Parathyroid adenoma (tissue), 2 donors: ENCODE measurements at regions not wholly inside any gene's neighbourhood (a gene's known extent, or its start where the extent isn't known, plus 50 kb on each side); places are given as distances from the start of the nearest gene placed in this dataset.

Experiments used
- H2AFZ ChIP-seq: fragments of 300-600 bp; sonication (generic); one replicate; pipeline ENCODE4 v1.7.0; 2017; ENCODE audit warnings: antibody characterized with exemption, mild to moderate bottlenecking
- H3K27ac ChIP-seq: fragments of 300-600 bp; sonication (generic); one replicate; pipeline ENCODE4 v1.7.0; 2017
- H3K27me3 ChIP-seq: fragments of 300-600 bp; sonication (generic); one replicate; pipeline ENCODE4 v1.7.0; 2017; ENCODE audit warnings: low read length; ENCODE audit not compliant: control insufficient read depth, insufficient read depth
- H3K36me3 ChIP-seq: fragments of 300-600 bp; sonication (generic); one replicate; pipeline ENCODE4 v1.7.0; 2017; ENCODE audit warnings: low read length; ENCODE audit not compliant: control insufficient read depth, insufficient read depth
- H3K4me1 ChIP-seq: fragments of 300-600 bp; sonication (generic); one replicate; pipeline ENCODE4 v1.7.0; 2017; ENCODE audit warnings: control low read depth
- H3K4me2 ChIP-seq: fragments of 300-600 bp; sonication (generic); one replicate; pipeline ENCODE4 v1.7.0; 2017; ENCODE audit warnings: low read length
- H3K4me3 ChIP-seq: fragments of 300-600 bp; sonication (generic); one replicate; pipeline ENCODE4 v1.7.0; 2017; ENCODE audit warnings: low read depth, low read length
- H3K79me2 ChIP-seq: fragments of 300-600 bp; sonication (generic); one replicate; pipeline ENCODE4 v1.7.0; 2017; ENCODE audit warnings: control low read depth
- H3K9ac ChIP-seq: fragments of 300-600 bp; sonication (generic); one replicate; pipeline ENCODE4 v1.7.0; 2017; ENCODE audit warnings: mild to moderate bottlenecking
- H3K9me3 ChIP-seq: fragments of 300-600 bp; sonication (generic); one replicate; pipeline ENCODE4 v1.7.0; 2017; ENCODE audit warnings: low read length; ENCODE audit not compliant: control insufficient read depth
- TF ChIP-seq, protein P1 (sequence below): fragments of 300-600 bp; sonication (generic); IDR thresholded peaks from one replicate; pipeline ENCODE4 v1.7.0; 2017; ENCODE audit warnings: antibody characterized with exemption, mild to moderate bottlenecking
- donor health status: primary hyperparathyroidism.

DNA sequence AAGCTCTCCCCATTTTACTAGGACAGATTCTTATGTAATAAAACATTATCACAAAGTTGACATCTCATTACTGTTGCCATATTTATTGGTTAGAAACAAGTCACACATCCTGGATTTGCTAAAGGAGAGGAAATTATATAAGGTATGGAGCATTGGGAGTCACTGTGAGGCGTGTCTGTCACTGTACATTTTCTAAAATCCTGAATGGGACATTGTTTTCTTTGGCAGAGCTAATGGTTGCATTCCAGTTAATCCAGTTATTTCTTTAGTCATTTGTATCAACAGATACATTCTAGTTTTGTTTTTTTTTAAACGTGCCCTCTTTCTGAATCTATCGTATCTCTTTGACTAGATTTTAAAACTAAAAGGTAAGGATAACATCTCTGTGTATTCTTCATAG, 70.2 kb upstream of the MITF start:
- H3K9me3 ChIP-seq: no peaks in the 10 kb centered on the region
- no peaks in the 10 kb centered on the region for H3K79me2 ChIP-seq
- no peaks in the 10 kb centered on the region for H3K27me3 ChIP-seq
- no peak overlapping the region for H2AFZ ChIP-seq
- no peaks in the 10 kb centered on the region for H3K36me3 ChIP-seq
- H3K4me1 ChIP-seq: no peaks in the 10 kb centered on the region
- no peak overlapping the region for H3K4me2 ChIP-seq
- H3K4me3 ChIP-seq: no peak overlapping the region
- TF ChIP-seq, protein P1, sequence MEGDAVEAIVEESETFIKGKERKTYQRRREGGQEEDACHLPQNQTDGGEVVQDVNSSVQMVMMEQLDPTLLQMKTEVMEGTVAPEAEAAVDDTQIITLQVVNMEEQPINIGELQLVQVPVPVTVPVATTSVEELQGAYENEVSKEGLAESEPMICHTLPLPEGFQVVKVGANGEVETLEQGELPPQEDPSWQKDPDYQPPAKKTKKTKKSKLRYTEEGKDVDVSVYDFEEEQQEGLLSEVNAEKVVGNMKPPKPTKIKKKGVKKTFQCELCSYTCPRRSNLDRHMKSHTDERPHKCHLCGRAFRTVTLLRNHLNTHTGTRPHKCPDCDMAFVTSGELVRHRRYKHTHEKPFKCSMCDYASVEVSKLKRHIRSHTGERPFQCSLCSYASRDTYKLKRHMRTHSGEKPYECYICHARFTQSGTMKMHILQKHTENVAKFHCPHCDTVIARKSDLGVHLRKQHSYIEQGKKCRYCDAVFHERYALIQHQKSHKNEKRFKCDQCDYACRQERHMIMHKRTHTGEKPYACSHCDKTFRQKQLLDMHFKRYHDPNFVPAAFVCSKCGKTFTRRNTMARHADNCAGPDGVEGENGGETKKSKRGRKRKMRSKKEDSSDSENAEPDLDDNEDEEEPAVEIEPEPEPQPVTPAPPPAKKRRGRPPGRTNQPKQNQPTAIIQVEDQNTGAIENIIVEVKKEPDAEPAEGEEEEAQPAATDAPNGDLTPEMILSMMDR: no peak
- no peak overlapping the region for H3K9ac ChIP-seq
- no peak overlapping the region for H3K27ac ChIP-seq

DNA sequence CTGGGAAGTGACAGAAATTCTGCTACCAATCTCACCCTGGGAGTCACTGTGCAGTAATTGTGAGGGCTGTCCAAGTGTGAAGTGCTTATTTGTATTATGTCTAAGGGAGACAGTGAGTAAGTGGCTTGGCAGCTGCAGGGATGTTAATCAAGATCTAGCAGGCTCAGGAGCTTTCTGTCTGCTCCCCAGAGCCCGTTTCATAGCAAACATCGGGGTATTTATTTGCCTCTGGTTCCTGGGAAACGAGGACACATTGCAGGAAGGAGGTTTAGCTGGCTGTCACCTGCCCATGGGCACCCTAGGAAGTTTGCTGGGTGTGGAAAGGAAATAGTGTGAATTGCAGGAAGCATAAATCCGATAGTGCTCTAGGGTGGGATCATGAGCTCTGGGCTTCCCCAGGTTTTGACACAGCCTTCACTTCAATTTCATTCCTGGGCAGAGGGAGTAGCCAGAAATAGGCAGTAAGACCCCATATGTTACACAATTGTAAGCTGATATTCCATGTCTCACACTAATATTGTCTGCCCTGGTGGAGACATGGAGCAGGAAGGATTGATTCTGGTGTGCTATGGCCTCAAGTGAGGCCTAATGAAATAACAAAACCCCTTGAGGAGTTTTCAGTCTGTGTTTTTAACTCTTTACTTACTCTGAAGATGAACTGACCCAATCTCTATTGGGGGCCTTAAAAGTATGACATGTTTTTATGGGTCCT, 74.1 kb upstream of the MITF start:
- Histone ChIP-seq H3K36me3 (no peaks in the 10 kb centered on the region), H3K9me3 (no peaks in the 10 kb centered on the region), H3K4me1 (no peaks in the 10 kb centered on the region), H3K27ac (peak overlapping the region; percentile 3), H3K79me2 (no peaks in the 10 kb centered on the region), H3K9ac (no peak overlapping the region), H2AFZ (peak overlapping the region; percentile 4), H3K4me2 (no peak overlapping the region), H3K4me3 (no peak overlapping the region), H3K27me3 (no peaks in the 10 kb centered on the region)
- TF ChIP-seq, protein P1: no peak

DNA sequence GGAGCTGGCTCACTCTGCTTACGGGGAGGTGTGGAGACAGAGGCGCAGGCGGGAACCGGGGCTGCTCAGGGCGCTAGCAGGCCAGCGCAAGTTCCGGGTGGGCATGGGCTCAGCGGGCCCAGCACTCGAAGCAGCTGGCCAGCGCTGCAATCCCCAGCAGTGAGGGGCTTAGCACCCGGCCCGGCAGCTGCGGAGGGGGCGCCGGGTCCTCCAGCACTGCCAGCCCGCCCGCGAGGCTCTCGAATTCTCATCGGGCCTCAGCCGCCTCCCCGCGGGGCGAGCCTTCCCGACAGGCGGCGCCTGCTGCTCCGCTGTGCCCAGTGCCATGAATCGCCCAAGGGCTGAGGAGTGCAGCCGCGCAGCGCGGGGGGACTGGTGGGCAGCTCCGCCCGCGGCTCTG, 78.6 kb upstream of the MITF start:
- no peaks in the 10 kb centered on the region for H3K4me1 ChIP-seq
- no peak overlapping the region for H3K4me3 ChIP-seq
- no peaks in the 10 kb centered on the region for H3K9me3 ChIP-seq
- H3K27me3 ChIP-seq: no peaks in the 10 kb centered on the region
- no peaks in the 10 kb centered on the region for H3K36me3 ChIP-seq
- no peak overlapping the region for H3K27ac ChIP-seq
- no peak overlapping the region for H3K4me2 ChIP-seq
- TF ChIP-seq, protein P1: no peak
- no peak overlapping the region for H2AFZ ChIP-seq
- H3K9ac ChIP-seq: no peak overlapping the region
- no peaks in the 10 kb centered on the region for H3K79me2 ChIP-seq

DNA sequence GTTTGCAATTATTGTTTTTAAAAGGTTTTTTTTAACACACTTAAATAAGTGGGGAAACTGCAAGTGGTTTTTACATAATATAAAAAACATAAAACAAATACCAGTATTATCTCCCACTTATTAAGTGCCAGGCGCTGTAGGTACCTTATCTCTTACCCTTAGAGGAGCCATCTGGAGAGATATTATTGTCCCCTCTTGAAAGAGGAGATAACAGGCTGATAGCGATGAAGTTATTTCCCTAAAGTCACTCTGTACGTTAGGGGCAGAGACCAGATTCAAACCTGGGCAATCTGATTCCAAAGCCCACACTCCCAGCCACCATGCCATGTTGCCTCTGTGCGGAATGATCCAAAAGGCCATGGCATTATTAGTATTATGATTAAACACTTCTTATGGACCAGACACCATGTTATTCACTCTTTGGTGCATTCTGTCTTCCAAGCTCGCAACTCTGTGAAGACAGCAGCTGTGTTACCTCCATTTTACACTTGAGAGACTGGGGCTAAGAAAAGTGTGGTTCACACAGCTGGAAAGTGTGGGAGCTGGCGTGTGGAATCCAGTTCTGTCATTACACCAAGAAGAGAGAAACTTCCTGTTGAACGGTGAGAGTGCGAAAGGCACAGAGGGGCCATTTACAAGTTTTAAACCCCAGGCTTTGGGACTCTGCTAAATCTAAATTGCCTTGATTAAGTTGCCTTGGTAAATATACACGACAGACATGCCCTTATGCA, 79.9 kb upstream of the MITF start:
- no peaks in the 10 kb centered on the region for H3K36me3 ChIP-seq
- no peak overlapping the region for H3K27ac ChIP-seq
- no peak overlapping the region for H2AFZ ChIP-seq
- H3K4me1 ChIP-seq: no peaks in the 10 kb centered on the region
- no peaks in the 10 kb centered on the region for H3K27me3 ChIP-seq
- H3K79me2 ChIP-seq: no peaks in the 10 kb centered on the region
- H3K4me3 ChIP-seq: no peak overlapping the region
- no peak overlapping the region for H3K4me2 ChIP-seq
- no peaks in the 10 kb centered on the region for H3K9me3 ChIP-seq
- TF ChIP-seq, protein P1: no peak
- no peak overlapping the region for H3K9ac ChIP-seq
